HEK293 (cell line): ENCODE measurements at regions not wholly inside any gene's neighbourhood (a gene's known extent, or its start where the extent isn't known, plus 50 kb on each side); places are given as distances from the start of the nearest gene placed in this dataset.

Experiments
- CTCF ChIA-PET: fragments of 350-600 bp; formaldehyde crosslinking; extraction: SDS; loops from one replicate; lab custom pipeline; 2021; ENCODE audit warnings: antibody characterized with exemption; lab: Yijun Ruan, JAX
- POLR2A ChIA-PET: fragments of 300-600 bp; formaldehyde crosslinking; extraction: SDS; loops from one replicate; lab custom pipeline; 2020; ENCODE audit warnings: antibody characterized with exemption, inconsistent platforms; lab: Yijun Ruan, JAX
- H3K27ac ChIP-seq: fragments of 200-500 bp; sonication (Bioruptor generic); 2 replicates; pipeline ENCODE4 v1.5.1; 2014; ENCODE audit warnings: low read depth, low read length, control low read depth, inconsistent platforms; ENCODE audit errors: extremely low read depth
- H3K36me3 ChIP-seq, 2 experiments: fragments of 200-500 bp in 1 of 2; sonication (Bioruptor generic) in 1 of 2; 1 replicate in 1 of 2; 2 replicates in 1 of 2; pipeline ENCODE4 v1.5.1; 2014 to 2017; ENCODE audit warnings: inconsistent platforms in 2 of 2, low read length in 2 of 2; ENCODE audit not compliant: control insufficient read depth in 2 of 2, insufficient read depth in 1 of 2
- H3K4me1 ChIP-seq: fragments of 200-500 bp; sonication (Bioruptor generic); 2 replicates; pipeline ENCODE4 v1.5.1; 2014; ENCODE audit warnings: mild to moderate bottlenecking, low read length, inconsistent platforms; ENCODE audit not compliant: control insufficient read depth, insufficient read depth
- H3K4me3 ChIP-seq: 2 replicates; pipeline ENCODE4 v1.5.1; 2011; ENCODE audit warnings: low read depth, mild to moderate bottlenecking, control low read depth, low read length, moderate library complexity
- H3K9me3 ChIP-seq: fragments of 200-500 bp; sonication (Bioruptor generic); 2 replicates; pipeline ENCODE4 v1.5.1; 2014; ENCODE audit warnings: low read depth, low read length, inconsistent platforms; ENCODE audit not compliant: control insufficient read depth, insufficient read depth
- EGR2 ChIP-seq: fragments of 450-650 bp; formaldehyde crosslinking; IDR thresholded peaks from 2 replicates; pipeline ENCODE4 v1.5.1; 2016; ENCODE audit warnings: low read depth, missing biosample characterization, missing genetic modification characterization
- KLF9 ChIP-seq: fragments of 450-650 bp; formaldehyde crosslinking; IDR thresholded peaks from 2 replicates; pipeline ENCODE4 v1.5.1; 2016; ENCODE audit warnings: missing biosample characterization, missing genetic modification characterization, low read depth
- SETDB1 ChIP-seq: IDR thresholded peaks from one replicate; pipeline ENCODE4 v1.6.1; 2017; ENCODE audit warnings: mild to moderate bottlenecking, low read length, moderate library complexity, mixed read lengths; ENCODE audit not compliant: insufficient read length
- YY1 ChIP-seq: fragments of 450-650 bp; formaldehyde crosslinking; IDR thresholded peaks from 2 replicates; pipeline ENCODE4 v1.5.1; 2018; ENCODE audit warnings: missing biosample characterization, missing genetic modification characterization
- ZFHX2 ChIP-seq: fragments of 450-650 bp; formaldehyde crosslinking; conservative IDR thresholded peaks from 2 replicates; pipeline ENCODE4 v1.5.1; 2016; ENCODE audit warnings: missing biosample characterization, missing genetic modification characterization
- ZNF174 ChIP-seq: fragments of 450-650 bp; formaldehyde crosslinking; IDR thresholded peaks from 2 replicates; pipeline ENCODE4 v1.5.0; 2017; ENCODE audit warnings: missing biosample characterization, mild to moderate bottlenecking, missing genetic modification characterization
- ZNF184 ChIP-seq: fragments of 450-650 bp; IDR thresholded peaks from 2 replicates; pipeline ENCODE4 v1.5.1; 2018; ENCODE audit warnings: missing biosample characterization, mild to moderate bottlenecking, missing genetic modification characterization
- ZNF211 ChIP-seq: fragments of 450-650 bp; formaldehyde crosslinking; IDR thresholded peaks from 2 replicates; pipeline ENCODE4 v1.5.1; 2016; ENCODE audit warnings: low read depth, missing biosample characterization, missing genetic modification characterization
- ZNF366 ChIP-seq: fragments of 450-650 bp; formaldehyde crosslinking; conservative IDR thresholded peaks from 2 replicates; pipeline ENCODE4 v1.5.1; 2016; ENCODE audit warnings: missing biosample characterization, missing genetic modification characterization
- ZNF626 ChIP-seq: fragments of 450-650 bp; sonication (Bioruptor Pico); formaldehyde crosslinking; IDR thresholded peaks from 2 replicates; pipeline ENCODE4 v1.5.1; 2018; ENCODE audit warnings: missing biosample characterization, missing genetic modification characterization, inconsistent platforms
- ZNF654 ChIP-seq: fragments of 450-650 bp; formaldehyde crosslinking; IDR thresholded peaks from 2 replicates; pipeline ENCODE4 v1.5.1; 2016; ENCODE audit warnings: low read depth, missing biosample characterization, missing genetic modification characterization
- ZSCAN23 ChIP-seq: fragments of 450-650 bp; formaldehyde crosslinking; IDR thresholded peaks from 2 replicates; pipeline ENCODE4 v1.5.1; 2016; ENCODE audit warnings: missing biosample characterization, missing genetic modification characterization
- TF ChIP-seq, protein P1 (sequence below): fragments of 450-650 bp; formaldehyde crosslinking; IDR thresholded peaks from 2 replicates; pipeline ENCODE4 v1.5.1; 2016; ENCODE audit warnings: missing biosample characterization, missing genetic modification characterization
- TF ChIP-seq, protein P2 (sequence below): fragments of 450-650 bp; formaldehyde crosslinking; optimal IDR thresholded peaks from 2 replicates; pipeline ENCODE3; 2016; ENCODE audit warnings: missing biosample characterization, mild to moderate bottlenecking, missing genetic modification characterization
- TF ChIP-seq, protein P3 (sequence below): fragments of 450-650 bp; IDR thresholded peaks from 2 replicates; pipeline ENCODE4 v1.5.1; 2018; ENCODE audit warnings: missing biosample characterization, mild to moderate bottlenecking, missing genetic modification characterization
- TF ChIP-seq, protein P4 (sequence below): fragments of 450-650 bp; formaldehyde crosslinking; IDR thresholded peaks from 2 replicates; pipeline ENCODE4 v1.5.1; 2016; ENCODE audit warnings: missing biosample characterization, missing genetic modification characterization
- TF ChIP-seq, protein P5 (sequence below): fragments of 450-650 bp; formaldehyde crosslinking; IDR thresholded peaks from 2 replicates; pipeline ENCODE4 v1.5.1; 2016; ENCODE audit warnings: missing biosample characterization, missing genetic modification characterization

DNA sequence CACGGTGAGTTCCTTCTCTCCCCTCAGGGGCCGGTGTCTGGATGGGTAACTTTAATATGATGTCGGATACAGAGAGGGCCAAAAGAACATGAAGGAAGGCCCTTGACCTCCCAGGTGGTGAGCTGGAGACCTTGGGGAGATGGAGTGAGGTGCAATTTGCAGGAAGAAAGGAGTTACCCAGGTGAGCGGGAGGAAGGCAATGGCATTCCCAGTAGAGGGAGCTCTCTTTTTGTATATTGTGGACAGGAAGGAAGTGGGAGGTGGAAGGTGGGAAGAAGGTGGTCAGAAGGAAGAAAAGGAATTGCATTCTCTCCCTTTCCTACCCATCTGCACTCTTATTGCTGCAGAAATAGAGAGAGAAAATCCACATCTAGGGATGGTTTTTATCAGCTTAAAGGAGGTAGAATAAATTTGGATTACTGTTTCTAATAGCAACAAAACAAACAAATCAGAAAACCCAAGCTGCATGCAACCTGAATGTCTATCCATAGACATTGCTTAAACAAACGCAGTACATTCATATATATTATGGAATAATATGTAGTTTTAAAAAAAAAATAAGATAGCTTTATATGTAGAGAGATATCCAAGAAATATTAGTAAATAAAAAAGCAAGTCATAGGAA, 169.0 kb upstream of the TSC22D2 start (continued):
- TF ChIP-seq ZNF626 (no peak), ZNF654 (peak; percentile 89), ZNF366 (tag by site-specific recombination) (peak; percentile 38; the same call in 1 of the 2 replicates)
- TF ChIP-seq, protein P1, sequence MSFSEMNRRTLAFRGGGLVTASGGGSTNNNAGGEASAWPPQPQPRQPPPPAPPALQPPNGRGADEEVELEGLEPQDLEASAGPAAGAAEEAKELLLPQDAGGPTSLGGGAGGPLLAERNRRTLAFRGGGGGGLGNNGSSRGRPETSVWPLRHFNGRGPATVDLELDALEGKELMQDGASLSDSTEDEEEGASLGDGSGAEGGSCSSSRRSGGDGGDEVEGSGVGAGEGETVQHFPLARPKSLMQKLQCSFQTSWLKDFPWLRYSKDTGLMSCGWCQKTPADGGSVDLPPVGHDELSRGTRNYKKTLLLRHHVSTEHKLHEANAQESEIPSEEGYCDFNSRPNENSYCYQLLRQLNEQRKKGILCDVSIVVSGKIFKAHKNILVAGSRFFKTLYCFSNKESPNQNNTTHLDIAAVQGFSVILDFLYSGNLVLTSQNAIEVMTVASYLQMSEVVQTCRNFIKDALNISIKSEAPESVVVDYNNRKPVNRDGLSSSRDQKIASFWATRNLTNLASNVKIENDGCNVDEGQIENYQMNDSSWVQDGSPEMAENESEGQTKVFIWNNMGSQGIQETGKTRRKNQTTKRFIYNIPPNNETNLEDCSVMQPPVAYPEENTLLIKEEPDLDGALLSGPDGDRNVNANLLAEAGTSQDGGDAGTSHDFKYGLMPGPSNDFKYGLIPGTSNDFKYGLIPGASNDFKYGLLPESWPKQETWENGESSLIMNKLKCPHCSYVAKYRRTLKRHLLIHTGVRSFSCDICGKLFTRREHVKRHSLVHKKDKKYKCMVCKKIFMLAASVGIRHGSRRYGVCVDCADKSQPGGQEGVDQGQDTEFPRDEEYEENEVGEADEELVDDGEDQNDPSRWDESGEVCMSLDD, result no peak

DNA sequence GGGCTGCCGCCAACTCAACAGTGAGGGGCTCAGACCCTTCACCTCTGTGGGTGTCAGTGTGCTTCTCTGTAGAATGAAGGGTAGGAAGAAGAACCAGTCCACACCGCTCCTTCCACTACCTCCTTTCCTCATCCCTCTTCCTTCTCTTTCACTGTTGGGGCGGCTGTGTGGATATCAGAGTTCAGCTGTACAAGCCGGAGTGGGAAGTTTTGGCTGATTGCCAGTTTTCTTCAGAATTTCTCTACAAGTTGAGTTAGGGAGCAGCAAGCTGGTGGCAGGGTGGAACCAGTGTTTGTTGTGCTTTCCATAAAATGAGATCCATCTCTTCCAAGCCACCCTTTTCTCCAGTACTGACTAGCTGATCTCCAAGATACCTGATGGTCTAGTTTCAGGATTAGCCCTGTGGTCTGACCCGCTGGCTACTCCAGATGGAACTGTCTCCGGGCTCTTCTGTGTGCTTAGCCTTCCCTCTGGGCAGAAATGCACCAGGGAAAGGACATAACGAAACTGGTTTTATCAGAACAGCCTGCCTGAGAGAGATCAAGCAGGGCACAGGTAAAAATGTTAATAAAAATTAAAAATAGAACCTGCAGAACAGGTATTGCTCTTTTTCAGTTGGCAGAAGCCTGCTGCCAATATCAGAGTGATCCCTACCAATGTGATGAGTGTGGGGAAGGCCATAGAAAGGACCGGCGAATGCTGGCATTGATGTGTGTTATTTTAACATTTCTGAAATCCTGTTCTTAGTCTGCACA, 169.9 kb upstream of the TSC22D2 start:
- Histone ChIP-seq H3K27ac (no peak overlapping the region), H3K36me3 (no peaks in the 10 kb centered on the region), H3K4me1 (no peaks in the 10 kb centered on the region), H3K4me3 (no peak overlapping the region), H3K9me3 (no peaks in the 10 kb centered on the region)
- TF ChIP-seq ZFHX2 (tag by site-specific recombination) (0 out of 2 replicates have a peak, but pooled peaks have one; percentile 19), YY1 (tag by site-specific recombination) (no peak), KLF9 (tag by site-specific recombination) (no peak), EGR2 (0 out of 2 replicates have a peak, but pooled peaks have one; percentile 14)
- TF ChIP-seq, protein P2, sequence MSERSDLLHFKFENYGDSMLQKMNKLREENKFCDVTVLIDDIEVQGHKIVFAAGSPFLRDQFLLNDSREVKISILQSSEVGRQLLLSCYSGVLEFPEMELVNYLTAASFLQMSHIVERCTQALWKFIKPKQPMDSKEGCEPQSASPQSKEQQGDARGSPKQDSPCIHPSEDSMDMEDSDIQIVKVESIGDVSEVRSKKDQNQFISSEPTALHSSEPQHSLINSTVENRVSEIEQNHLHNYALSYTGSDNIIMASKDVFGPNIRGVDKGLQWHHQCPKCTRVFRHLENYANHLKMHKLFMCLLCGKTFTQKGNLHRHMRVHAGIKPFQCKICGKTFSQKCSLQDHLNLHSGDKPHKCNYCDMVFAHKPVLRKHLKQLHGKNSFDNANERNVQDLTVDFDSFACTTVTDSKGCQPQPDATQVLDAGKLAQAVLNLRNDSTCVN (tag by site-specific recombination), result no peak
- TF ChIP-seq, protein P3, sequence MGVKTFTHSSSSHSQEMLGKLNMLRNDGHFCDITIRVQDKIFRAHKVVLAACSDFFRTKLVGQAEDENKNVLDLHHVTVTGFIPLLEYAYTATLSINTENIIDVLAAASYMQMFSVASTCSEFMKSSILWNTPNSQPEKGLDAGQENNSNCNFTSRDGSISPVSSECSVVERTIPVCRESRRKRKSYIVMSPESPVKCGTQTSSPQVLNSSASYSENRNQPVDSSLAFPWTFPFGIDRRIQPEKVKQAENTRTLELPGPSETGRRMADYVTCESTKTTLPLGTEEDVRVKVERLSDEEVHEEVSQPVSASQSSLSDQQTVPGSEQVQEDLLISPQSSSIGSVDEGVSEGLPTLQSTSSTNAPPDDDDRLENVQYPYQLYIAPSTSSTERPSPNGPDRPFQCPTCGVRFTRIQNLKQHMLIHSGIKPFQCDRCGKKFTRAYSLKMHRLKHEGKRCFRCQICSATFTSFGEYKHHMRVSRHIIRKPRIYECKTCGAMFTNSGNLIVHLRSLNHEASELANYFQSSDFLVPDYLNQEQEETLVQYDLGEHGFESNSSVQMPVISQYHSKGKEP (tag by site-specific recombination), result no peak
- TF ChIP-seq, protein P4, sequence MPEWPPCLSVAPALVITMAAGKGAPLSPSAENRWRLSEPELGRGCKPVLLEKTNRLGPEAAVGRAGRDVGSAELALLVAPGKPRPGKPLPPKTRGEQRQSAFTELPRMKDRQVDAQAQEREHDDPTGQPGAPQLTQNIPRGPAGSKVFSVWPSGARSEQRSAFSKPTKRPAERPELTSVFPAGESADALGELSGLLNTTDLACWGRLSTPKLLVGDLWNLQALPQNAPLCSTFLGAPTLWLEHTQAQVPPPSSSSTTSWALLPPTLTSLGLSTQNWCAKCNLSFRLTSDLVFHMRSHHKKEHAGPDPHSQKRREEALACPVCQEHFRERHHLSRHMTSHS (tag by site-specific recombination), result no peak
- CTCF ChIA-PET, result interaction anchor here (0.6 to 2.7 kb wide), 24 partner anchors 9 to 286 kb away, joined by 3 to 34 read pairs (median 4); partner anchors contain the start of gene TSC22D2
- POLR2A ChIA-PET, result interaction anchor here (0.8 to 1.2 kb wide), 2 partner anchors 10 to 171 kb away, joined by 3 to 4 read pairs; no protein-coding TSS in a partner anchor

DNA sequence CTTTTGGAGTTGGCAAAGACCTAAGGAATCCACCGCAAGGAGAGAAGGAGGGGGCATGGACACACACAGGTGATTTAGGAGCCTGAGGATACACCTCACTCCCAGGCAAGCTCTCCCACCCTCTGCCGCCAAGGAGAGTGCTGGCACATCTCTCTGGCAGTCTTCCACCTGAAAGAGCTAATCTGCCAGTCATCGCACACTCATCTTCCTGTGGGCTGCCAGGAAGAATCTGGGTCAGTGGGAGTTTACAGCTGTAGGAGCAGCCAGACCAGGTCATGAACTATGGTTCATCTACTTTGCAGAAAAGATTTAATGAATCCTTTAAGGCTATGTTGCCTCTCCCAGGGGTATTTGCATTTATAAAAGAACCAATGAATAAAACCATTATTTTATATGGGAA, 170.6 kb upstream of the TSC22D2 start:
- POLR2A ChIA-PET, result interaction anchor here (0.8 kb wide), 1 partner anchor 11 kb away, joined by 3 read pairs; no protein-coding TSS in a partner anchor
- TF ChIP-seq SETDB1, result no peak
- no peak for TF ChIP-seq ZSCAN23 (tag by site-specific recombination)
- TF ChIP-seq ZNF184 (tag by site-specific recombination), result no peak
- TF ChIP-seq, protein P5, sequence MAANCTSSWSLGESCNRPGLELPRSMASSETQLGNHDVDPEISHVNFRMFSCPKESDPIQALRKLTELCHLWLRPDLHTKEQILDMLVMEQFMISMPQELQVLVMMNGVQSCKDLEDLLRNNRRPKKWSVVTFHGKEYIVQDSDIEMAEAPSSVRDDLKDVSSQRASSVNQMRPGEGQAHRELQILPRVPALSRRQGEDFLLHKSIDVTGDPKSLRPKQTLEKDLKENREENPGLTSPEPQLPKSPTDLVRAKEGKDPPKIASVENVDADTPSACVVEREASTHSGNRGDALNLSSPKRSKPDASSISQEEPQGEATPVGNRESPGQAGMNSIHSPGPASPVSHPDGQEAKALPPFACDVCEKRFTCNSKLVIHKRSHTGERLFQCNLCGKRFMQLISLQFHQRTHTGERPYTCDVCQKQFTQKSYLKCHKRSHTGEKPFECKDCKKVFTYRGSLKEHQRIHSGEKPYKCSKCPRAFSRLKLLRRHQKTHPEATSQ (tag by site-specific recombination), result no peak
- no peak for TF ChIP-seq ZNF174
- TF ChIP-seq ZNF211 (tag by site-specific recombination), result no peak
- TF ChIP-seq, all 188 proteins: peak for 0
- H3K9me3 ChIP-seq, result no peaks in the 10 kb centered on the region
- H3K4me3 ChIP-seq, result no peak overlapping the region
- no peak overlapping the region for H3K27ac ChIP-seq
- CTCF ChIA-PET, result interaction anchor here (2.7 kb wide), 1 partner anchor 258 kb away, joined by 34 read pairs; no protein-coding TSS in a partner anchor
- no peaks in the 10 kb centered on the region for H3K4me1 ChIP-seq
- no peaks in the 10 kb centered on the region for H3K36me3 ChIP-seq
